SK-N-SH (cell line): ENCODE measurements at regions not wholly inside any gene's neighbourhood (a gene's known extent, or its start where the extent isn't known, plus 50 kb on each side); places are given as distances from the start of the nearest gene placed in this dataset.

Experiments
- EZH2phosphoT487 ChIP-seq: fragments of 200-600 bp; sonication (generic); IDR thresholded peaks from 2 replicates; pipeline ENCODE4 v1.6.1; 2017; ENCODE audit warnings: low read depth, mixed run types, mild to moderate bottlenecking, antibody characterized with exemption, moderate library complexity, borderline replicate concordance
- FOSL2 ChIP-seq: IDR thresholded peaks from 2 replicates; pipeline ENCODE4 v1.4.0; 2012; ENCODE audit warnings: low read depth, mild to moderate bottlenecking, moderate library complexity, borderline replicate concordance
- NFIC ChIP-seq: IDR thresholded peaks from 2 replicates; pipeline ENCODE4 v1.4.0; 2012; ENCODE audit warnings: borderline replicate concordance
- POLR2AphosphoS5 ChIP-seq: IDR thresholded peaks from 2 replicates; pipeline ENCODE4 v1.6.1; 2012; ENCODE audit warnings: low read depth, low read length
- RAD21 ChIP-seq: IDR thresholded peaks from 2 replicates; pipeline ENCODE4 v1.6.1; 2012; ENCODE audit warnings: mild to moderate bottlenecking, low read length
- SIN3A ChIP-seq: IDR thresholded peaks from 2 replicates; pipeline ENCODE4 v1.6.1; 2012; ENCODE audit warnings: low read depth, mild to moderate bottlenecking, low read length, moderate library complexity, borderline replicate concordance
- TAF1 ChIP-seq: IDR thresholded peaks from 2 replicates; pipeline ENCODE4 v1.6.1; 2012; ENCODE audit warnings: low read depth, mild to moderate bottlenecking, low read length, moderate library complexity, borderline replicate concordance
- TF ChIP-seq, protein P1 (sequence below): fragments of 200-600 bp; sonication (generic); IDR thresholded peaks from 2 replicates; pipeline ENCODE4 v1.6.1; 2017; ENCODE audit warnings: antibody characterized with exemption, mild to moderate bottlenecking, moderate library complexity

DNA sequence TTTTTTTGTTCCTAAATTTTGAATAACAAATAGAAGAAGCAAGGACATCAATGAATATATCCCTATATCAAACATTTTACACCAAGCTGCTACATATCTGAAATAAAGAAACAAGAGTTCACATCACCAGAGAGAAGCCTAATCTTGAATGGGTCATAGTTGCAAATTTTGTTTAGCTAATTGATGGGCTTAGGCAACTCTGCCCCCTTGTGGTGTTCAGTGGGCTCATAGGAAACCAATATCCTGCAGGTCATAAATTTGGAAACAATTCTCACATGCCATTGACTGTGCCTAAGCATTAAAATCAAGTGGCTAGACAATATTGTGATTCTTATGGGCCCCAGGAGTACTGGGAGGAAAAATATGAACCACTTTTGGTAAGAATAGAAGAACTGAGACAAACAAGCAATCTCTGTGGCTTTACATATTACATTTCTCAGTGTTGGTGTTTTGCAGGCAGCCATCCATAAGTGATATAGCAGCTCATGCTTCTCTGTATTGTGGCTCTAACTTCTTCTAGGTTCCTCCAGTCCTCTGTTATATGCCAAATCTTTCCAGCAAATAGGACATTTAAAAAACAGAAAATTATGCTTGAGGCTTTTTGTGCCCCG is 1262.8 kb upstream of the PRMT6 start:
- TF ChIP-seq, protein P1, sequence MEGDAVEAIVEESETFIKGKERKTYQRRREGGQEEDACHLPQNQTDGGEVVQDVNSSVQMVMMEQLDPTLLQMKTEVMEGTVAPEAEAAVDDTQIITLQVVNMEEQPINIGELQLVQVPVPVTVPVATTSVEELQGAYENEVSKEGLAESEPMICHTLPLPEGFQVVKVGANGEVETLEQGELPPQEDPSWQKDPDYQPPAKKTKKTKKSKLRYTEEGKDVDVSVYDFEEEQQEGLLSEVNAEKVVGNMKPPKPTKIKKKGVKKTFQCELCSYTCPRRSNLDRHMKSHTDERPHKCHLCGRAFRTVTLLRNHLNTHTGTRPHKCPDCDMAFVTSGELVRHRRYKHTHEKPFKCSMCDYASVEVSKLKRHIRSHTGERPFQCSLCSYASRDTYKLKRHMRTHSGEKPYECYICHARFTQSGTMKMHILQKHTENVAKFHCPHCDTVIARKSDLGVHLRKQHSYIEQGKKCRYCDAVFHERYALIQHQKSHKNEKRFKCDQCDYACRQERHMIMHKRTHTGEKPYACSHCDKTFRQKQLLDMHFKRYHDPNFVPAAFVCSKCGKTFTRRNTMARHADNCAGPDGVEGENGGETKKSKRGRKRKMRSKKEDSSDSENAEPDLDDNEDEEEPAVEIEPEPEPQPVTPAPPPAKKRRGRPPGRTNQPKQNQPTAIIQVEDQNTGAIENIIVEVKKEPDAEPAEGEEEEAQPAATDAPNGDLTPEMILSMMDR: peak; percentile 72
- no peak for TF ChIP-seq SIN3A
- TF ChIP-seq RAD21: peak; percentile 87
- TF ChIP-seq FOSL2: no peak
- no peak for TF ChIP-seq EZH2phosphoT487
- no peak for TF ChIP-seq TAF1
- TF ChIP-seq NFIC: no peak
- TF ChIP-seq POLR2AphosphoS5: no peak
